Parathyroid adenoma (tissue), 2 donors: ENCODE measurements at regions not wholly inside any gene's neighbourhood (a gene's known extent, or its start where the extent isn't known, plus 50 kb on each side); places are given as distances from the start of the nearest gene placed in this dataset.
"Not testable (repeated sequence)": the region's sequence is repeated elsewhere in the genome, so short reads cannot be mapped to it uniquely, and the experiment has no call there.

Experiments used
- H2AFZ ChIP-seq: fragments of 300-600 bp; sonication (generic); one replicate; pipeline ENCODE4 v1.7.0; 2017; ENCODE audit warnings: antibody characterized with exemption, mild to moderate bottlenecking
- H3K27ac ChIP-seq: fragments of 300-600 bp; sonication (generic); one replicate; pipeline ENCODE4 v1.7.0; 2017
- H3K27me3 ChIP-seq: fragments of 300-600 bp; sonication (generic); one replicate; pipeline ENCODE4 v1.7.0; 2017; ENCODE audit warnings: low read length; ENCODE audit not compliant: control insufficient read depth, insufficient read depth
- H3K36me3 ChIP-seq: fragments of 300-600 bp; sonication (generic); one replicate; pipeline ENCODE4 v1.7.0; 2017; ENCODE audit warnings: low read length; ENCODE audit not compliant: control insufficient read depth, insufficient read depth
- H3K4me1 ChIP-seq: fragments of 300-600 bp; sonication (generic); one replicate; pipeline ENCODE4 v1.7.0; 2017; ENCODE audit warnings: control low read depth
- H3K4me2 ChIP-seq: fragments of 300-600 bp; sonication (generic); one replicate; pipeline ENCODE4 v1.7.0; 2017; ENCODE audit warnings: low read length
- H3K4me3 ChIP-seq: fragments of 300-600 bp; sonication (generic); one replicate; pipeline ENCODE4 v1.7.0; 2017; ENCODE audit warnings: low read depth, low read length
- H3K79me2 ChIP-seq: fragments of 300-600 bp; sonication (generic); one replicate; pipeline ENCODE4 v1.7.0; 2017; ENCODE audit warnings: control low read depth
- H3K9ac ChIP-seq: fragments of 300-600 bp; sonication (generic); one replicate; pipeline ENCODE4 v1.7.0; 2017; ENCODE audit warnings: mild to moderate bottlenecking
- H3K9me3 ChIP-seq: fragments of 300-600 bp; sonication (generic); one replicate; pipeline ENCODE4 v1.7.0; 2017; ENCODE audit warnings: low read length; ENCODE audit not compliant: control insufficient read depth
- TF ChIP-seq, protein P1 (sequence below): fragments of 300-600 bp; sonication (generic); IDR thresholded peaks from one replicate; pipeline ENCODE4 v1.7.0; 2017; ENCODE audit warnings: antibody characterized with exemption, mild to moderate bottlenecking
- donor health status: primary hyperparathyroidism.

DNA sequence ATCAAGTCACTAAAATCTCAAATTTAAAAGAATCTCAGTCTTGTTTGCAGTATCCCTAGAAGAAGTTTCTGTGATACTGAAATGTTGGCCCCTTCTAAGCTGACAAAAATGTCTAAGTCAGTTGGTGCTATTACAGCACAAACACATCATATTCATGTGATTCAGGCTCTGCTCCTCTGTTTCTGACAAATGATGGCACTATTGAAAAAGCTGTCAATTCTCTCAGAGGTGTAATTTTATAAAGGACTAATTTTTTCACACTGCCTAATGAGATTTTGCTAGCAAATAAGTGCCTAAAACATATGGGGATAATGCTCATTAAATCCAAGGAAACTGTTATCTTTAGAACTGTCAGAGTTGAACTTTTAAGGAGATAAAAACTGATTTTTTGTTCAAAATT lies 445.9 kb downstream of the DSC3 start:
- TF ChIP-seq, protein P1, sequence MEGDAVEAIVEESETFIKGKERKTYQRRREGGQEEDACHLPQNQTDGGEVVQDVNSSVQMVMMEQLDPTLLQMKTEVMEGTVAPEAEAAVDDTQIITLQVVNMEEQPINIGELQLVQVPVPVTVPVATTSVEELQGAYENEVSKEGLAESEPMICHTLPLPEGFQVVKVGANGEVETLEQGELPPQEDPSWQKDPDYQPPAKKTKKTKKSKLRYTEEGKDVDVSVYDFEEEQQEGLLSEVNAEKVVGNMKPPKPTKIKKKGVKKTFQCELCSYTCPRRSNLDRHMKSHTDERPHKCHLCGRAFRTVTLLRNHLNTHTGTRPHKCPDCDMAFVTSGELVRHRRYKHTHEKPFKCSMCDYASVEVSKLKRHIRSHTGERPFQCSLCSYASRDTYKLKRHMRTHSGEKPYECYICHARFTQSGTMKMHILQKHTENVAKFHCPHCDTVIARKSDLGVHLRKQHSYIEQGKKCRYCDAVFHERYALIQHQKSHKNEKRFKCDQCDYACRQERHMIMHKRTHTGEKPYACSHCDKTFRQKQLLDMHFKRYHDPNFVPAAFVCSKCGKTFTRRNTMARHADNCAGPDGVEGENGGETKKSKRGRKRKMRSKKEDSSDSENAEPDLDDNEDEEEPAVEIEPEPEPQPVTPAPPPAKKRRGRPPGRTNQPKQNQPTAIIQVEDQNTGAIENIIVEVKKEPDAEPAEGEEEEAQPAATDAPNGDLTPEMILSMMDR, result no peak
- no peak overlapping the region for H2AFZ ChIP-seq
- H3K79me2 ChIP-seq, result no peaks in the 10 kb centered on the region
- H3K36me3 ChIP-seq, result no peaks in the 10 kb centered on the region
- H3K4me2 ChIP-seq, result no peak overlapping the region
- H3K27ac ChIP-seq, result no peak overlapping the region
- H3K9me3 ChIP-seq, result no peaks in the 10 kb centered on the region
- no peaks in the 10 kb centered on the region for H3K4me1 ChIP-seq
- H3K27me3 ChIP-seq, result no peaks in the 10 kb centered on the region
- H3K9ac ChIP-seq, result no peak overlapping the region
- H3K4me3 ChIP-seq, result no peak overlapping the region

DNA sequence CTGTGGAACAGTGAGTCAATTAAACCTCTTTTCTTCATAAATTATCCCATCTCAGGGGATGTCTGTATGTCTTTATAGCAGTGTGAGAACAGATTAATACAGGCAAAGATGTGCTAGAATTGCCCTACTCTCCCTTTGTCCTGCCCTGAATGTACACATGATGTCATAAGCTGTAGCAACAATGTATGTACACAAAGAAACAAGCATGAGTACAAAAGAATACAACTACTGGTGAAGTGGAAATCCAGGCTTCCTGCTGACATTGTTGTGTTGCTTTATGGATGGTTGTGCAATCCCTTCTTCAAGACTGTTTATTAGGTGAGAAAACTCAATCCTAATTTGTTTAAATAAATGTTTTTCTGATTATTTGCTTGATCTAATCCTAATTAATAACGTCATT lies 446.6 kb downstream of the DSC3 start:
- TF ChIP-seq, protein P1, result no peak
- H2AFZ ChIP-seq, result no peak overlapping the region
- H3K27ac ChIP-seq, result no peak overlapping the region
- no peaks in the 10 kb centered on the region for H3K9me3 ChIP-seq
- no peak overlapping the region for H3K4me2 ChIP-seq
- no peaks in the 10 kb centered on the region for H3K27me3 ChIP-seq
- H3K36me3 ChIP-seq, result no peaks in the 10 kb centered on the region
- no peaks in the 10 kb centered on the region for H3K4me1 ChIP-seq
- H3K4me3 ChIP-seq, result no peak overlapping the region
- H3K9ac ChIP-seq, result no peak overlapping the region
- H3K79me2 ChIP-seq, result no peaks in the 10 kb centered on the region

DNA sequence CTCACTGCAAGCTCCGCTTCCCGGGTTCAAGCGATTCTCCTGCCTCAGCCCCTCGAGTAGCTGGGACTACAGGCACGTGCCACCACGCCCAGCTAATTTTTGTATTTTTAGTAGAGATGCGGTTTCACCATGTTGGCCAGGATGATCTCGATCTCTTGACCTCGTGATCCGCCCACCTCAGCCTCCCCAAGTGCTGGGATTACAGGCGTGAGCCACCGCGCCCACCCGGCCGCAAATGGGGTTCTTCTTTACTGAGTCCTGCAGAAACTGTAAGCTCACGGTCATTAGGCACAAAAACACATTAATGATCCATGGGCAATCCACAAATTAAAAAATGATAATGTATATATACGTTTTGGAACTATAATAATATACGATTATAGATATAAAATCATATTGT lies 447.6 kb downstream of the DSC3 start:
- H3K9ac ChIP-seq, H3K4me1 ChIP-seq, H3K9me3 ChIP-seq, H3K4me3 ChIP-seq, H2AFZ ChIP-seq, H3K27ac ChIP-seq, H3K27me3 ChIP-seq, H3K79me2 ChIP-seq, H3K36me3 ChIP-seq, H3K4me2 ChIP-seq: not testable (repeated sequence)

DNA sequence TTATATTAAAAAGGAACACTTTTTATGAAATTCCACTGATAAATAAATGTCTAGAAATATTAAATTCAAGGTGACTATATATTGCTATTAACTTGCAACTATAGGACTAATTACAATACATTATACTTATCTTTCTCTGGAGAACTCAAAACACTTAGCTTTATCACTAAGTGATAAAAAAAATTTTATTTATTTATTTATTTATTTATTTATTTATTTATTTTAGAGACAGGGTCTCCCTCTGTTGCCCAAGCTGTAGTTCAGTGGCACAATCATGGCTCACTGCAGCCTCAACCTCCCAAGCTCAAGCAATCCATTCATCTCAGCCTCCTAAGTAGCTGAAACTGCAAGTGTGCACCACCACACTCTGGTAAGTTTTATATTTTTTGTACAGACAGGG lies 451.1 kb downstream of the DSC3 start:
- H3K9ac ChIP-seq, result no peak overlapping the region

DNA sequence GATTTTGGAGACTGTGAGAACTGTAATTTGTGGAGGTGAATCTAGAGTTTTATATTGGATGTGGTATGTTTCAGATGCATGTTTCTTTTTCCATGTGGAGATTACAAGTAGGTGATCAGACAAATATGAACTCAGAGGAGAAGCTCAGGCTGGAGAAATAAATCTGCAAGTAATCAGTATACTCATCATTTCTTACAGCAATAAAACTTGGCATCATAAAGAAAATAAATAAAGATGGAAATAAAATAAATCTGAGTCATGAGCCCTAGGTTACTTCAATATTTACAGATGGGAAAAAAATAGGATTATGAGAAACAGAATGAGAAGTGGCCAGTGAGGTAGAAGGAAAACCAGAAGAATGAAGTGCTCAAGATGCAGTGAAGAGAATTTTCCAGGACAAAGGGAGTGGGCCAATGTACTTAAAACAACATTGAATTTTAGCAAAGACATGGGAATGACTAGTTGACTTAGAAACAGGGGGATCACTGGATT lies 453.8 kb downstream of the DSC3 start:
- H3K27me3 ChIP-seq, result no peaks in the 10 kb centered on the region
- no peaks in the 10 kb centered on the region for H3K79me2 ChIP-seq
- no peak overlapping the region for H2AFZ ChIP-seq
- no peak overlapping the region for H3K4me2 ChIP-seq
- H3K36me3 ChIP-seq, result no peaks in the 10 kb centered on the region
- no peaks in the 10 kb centered on the region for H3K9me3 ChIP-seq
- TF ChIP-seq, protein P1, result no peak
- no peak overlapping the region for H3K27ac ChIP-seq
- H3K4me1 ChIP-seq, result no peaks in the 10 kb centered on the region
- no peak overlapping the region for H3K9ac ChIP-seq
- no peak overlapping the region for H3K4me3 ChIP-seq

More for the DNA sequence above, 451.1 kb downstream of the DSC3 start:
- Histone ChIP-seq H3K27me3 (no peaks in the 10 kb centered on the region), H3K4me3 (no peak overlapping the region), H3K79me2 (no peaks in the 10 kb centered on the region), H3K4me1 (no peaks in the 10 kb centered on the region), H3K27ac (no peak overlapping the region), H3K9me3 (no peaks in the 10 kb centered on the region), H3K36me3 (no peaks in the 10 kb centered on the region), H3K4me2 (no peak overlapping the region), H2AFZ (no peak overlapping the region)
- TF ChIP-seq, protein P1, result no peak
